Testis (tissue), 2 donors: ENCODE measurements at regions not wholly inside any gene's neighbourhood (a gene's known extent, or its start where the extent isn't known, plus 50 kb on each side); places are given as distances from the start of the nearest gene placed in this dataset.

Experiments
- POLR2A ChIP-seq: fragments of 450-650 bp; IDR thresholded peaks from one replicate; pipeline ENCODE4 v1.6.1; 2017; ENCODE audit warnings: antibody characterized with exemption, mild to moderate bottlenecking, moderate library complexity
- TF ChIP-seq, protein P1 (sequence below), 3 experiments: fragments of 450-650 bp in 2 of 3; fragments of 200-600 bp in 1 of 3; sonication (generic) in 1 of 3; IDR thresholded peaks; one replicate each; pipeline ENCODE4 v1.5.1; 2016 to 2019; ENCODE audit warnings: antibody characterized with exemption in 3 of 3, mild to moderate bottlenecking in 2 of 3, moderate library complexity in 1 of 3

DNA sequence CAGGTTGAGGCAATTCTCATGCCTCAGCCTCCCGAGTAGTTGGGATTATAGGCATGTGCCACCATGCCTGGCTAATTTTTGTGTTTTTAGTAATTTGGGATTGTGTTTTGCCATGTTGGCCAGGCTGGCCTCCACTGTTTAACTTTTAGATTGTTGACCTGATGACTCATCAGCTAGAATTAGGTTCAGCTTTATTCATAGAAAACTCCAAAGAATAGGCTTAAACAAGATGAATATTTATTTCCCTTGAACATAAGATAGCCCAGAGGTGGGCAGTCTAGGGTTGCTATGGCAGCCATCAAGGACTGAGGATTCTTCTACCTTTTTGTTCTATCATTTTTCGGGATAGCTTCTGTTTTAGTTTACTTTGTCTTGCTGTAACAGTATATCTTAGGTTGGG is 99.6 kb upstream of the SELENOK start:
- TF ChIP-seq, protein P1, sequence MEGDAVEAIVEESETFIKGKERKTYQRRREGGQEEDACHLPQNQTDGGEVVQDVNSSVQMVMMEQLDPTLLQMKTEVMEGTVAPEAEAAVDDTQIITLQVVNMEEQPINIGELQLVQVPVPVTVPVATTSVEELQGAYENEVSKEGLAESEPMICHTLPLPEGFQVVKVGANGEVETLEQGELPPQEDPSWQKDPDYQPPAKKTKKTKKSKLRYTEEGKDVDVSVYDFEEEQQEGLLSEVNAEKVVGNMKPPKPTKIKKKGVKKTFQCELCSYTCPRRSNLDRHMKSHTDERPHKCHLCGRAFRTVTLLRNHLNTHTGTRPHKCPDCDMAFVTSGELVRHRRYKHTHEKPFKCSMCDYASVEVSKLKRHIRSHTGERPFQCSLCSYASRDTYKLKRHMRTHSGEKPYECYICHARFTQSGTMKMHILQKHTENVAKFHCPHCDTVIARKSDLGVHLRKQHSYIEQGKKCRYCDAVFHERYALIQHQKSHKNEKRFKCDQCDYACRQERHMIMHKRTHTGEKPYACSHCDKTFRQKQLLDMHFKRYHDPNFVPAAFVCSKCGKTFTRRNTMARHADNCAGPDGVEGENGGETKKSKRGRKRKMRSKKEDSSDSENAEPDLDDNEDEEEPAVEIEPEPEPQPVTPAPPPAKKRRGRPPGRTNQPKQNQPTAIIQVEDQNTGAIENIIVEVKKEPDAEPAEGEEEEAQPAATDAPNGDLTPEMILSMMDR (IDR thresholded peaks at IDR 0.05): no peak
- no peak for TF ChIP-seq POLR2A
